ENCODE measurements at regions not wholly inside any gene's neighbourhood (a gene's known extent, or its start where the extent isn't known, plus 50 kb on each side); places are given as distances from the start of the nearest gene placed in this dataset.
"Not testable (repeated sequence)": the region's sequence is repeated elsewhere in the genome, so short reads cannot be mapped to it uniquely, and the experiment has no call there.

- H3K36me3 ChIP-seq: no peaks in the 10 kb centered on the region
- no peaks in the 10 kb centered on the region for H3K9me3 ChIP-seq
- no peak for TF ChIP-seq CTCF (IDR thresholded peaks at IDR 0.05)
- intact Hi-C loops (cut with DNase I): no loop called here
- H3K27ac ChIP-seq: no peak overlapping the region
- DNase-seq (ENCODE audit: low spot score in 2 of 2): no peak
- no peaks in the 10 kb centered on the region for H3K4me1 ChIP-seq
- no peaks in the 10 kb centered on the region for H3K27me3 ChIP-seq
- H3K4me3 ChIP-seq: no peak overlapping the region
Measured at GRCh38 chr7:68247126-68247525, 1250.5 kb downstream of the TYW1 start.

- intact Hi-C loops (cut with DNase I): no loop called here
- Histone ChIP-seq H3K27me3 (no peaks in the 10 kb centered on the region), H3K36me3 (no peaks in the 10 kb centered on the region), H3K9me3 (no peaks in the 10 kb centered on the region), H3K27ac (no peak overlapping the region), H3K4me3 (no peak overlapping the region), H3K4me1 (no peaks in the 10 kb centered on the region)
- no peak for TF ChIP-seq CTCF (IDR thresholded peaks at IDR 0.05)
- DNase-seq (ENCODE audit: low spot score in 2 of 2): no peak
Measured at GRCh38 chr7:68247571-68247970, 1250.9 kb downstream of the TYW1 start.

- H3K27ac ChIP-seq: no peak overlapping the region
- H3K36me3 ChIP-seq: no peaks in the 10 kb centered on the region
- no peak overlapping the region for H3K4me3 ChIP-seq
- H3K4me1 ChIP-seq: no peaks in the 10 kb centered on the region
- no peak for TF ChIP-seq CTCF (IDR thresholded peaks at IDR 0.05)
- DNase-seq (ENCODE audit: low spot score in 2 of 2): no peak
- intact Hi-C loops (cut with DNase I): no loop called here
- H3K9me3 ChIP-seq: no peaks in the 10 kb centered on the region
- no peaks in the 10 kb centered on the region for H3K27me3 ChIP-seq
Measured at GRCh38 chr7:68248973-68249372, 1252.3 kb downstream of the TYW1 start.

GRCh38 chr7:68249611-68250010 is 1253.0 kb downstream of the TYW1 start:
- Histone ChIP-seq H3K4me3 (no peak overlapping the region), H3K4me1 (no peaks in the 10 kb centered on the region), H3K27me3 (no peaks in the 10 kb centered on the region), H3K36me3 (no peaks in the 10 kb centered on the region), H3K27ac (no peak overlapping the region), H3K9me3 (no peaks in the 10 kb centered on the region)
- TF ChIP-seq CTCF (IDR thresholded peaks at IDR 0.05): no peak
- DNase-seq (ENCODE audit: low spot score in 2 of 2): no peak
- intact Hi-C loops (cut with DNase I): no loop called here

- intact Hi-C loops (cut with DNase I): no loop called here
- no peak for DNase-seq (ENCODE audit: low spot score in 2 of 2)
- H3K27ac ChIP-seq: no peak overlapping the region
- H3K4me1 ChIP-seq: no peaks in the 10 kb centered on the region
- TF ChIP-seq CTCF (IDR thresholded peaks at IDR 0.05): no peak
- H3K36me3 ChIP-seq: no peaks in the 10 kb centered on the region
- H3K4me3 ChIP-seq: no peak overlapping the region
- no peaks in the 10 kb centered on the region for H3K9me3 ChIP-seq
- no peaks in the 10 kb centered on the region for H3K27me3 ChIP-seq
Measured at GRCh38 chr7:68250143-68250542, 1253.5 kb downstream of the TYW1 start.

GRCh38 chr7:68254815-68255214 is 1258.2 kb downstream of the TYW1 start:
- H3K4me3 ChIP-seq; H3K27me3 ChIP-seq; H3K36me3 ChIP-seq; intact Hi-C loops (cut with DNase I); H3K4me1 ChIP-seq; DNase-seq (ENCODE audit: low spot score in 2 of 2); H3K9me3 ChIP-seq; H3K27ac ChIP-seq: not testable (repeated sequence)
